Panc1 (cell line): ENCODE measurements at regions not wholly inside any gene's neighbourhood (a gene's known extent, or its start where the extent isn't known, plus 50 kb on each side); places are given as distances from the start of the nearest gene placed in this dataset.

Experiments
- ATAC-seq: fragments of 200-7000 bp; cut with Tn5 transposase; 2 replicates; pipeline ENCODE4 v1.9.1; 2020; ENCODE audit warnings: mild to moderate bottlenecking, moderate library complexity
- BruUV-seq: library from RNA; stranded (reverse); fragments of 400-500 nt; replicated peaks from 2 replicates; lab custom pipeline; 2021; lab: Mats Ljungman, UMichigan
- CTCF ChIA-PET: fragments of 300-600 bp; sonication (Branson Sonifier 250); formaldehyde crosslinking; loops from one replicate; lab custom pipeline; 2022; ENCODE audit warnings: antibody characterized with exemption; lab: Charles Lee
- POLR2A ChIA-PET: fragments of 300-600 bp; sonication (Branson Sonifier 250); formaldehyde crosslinking; loops from one replicate; lab custom pipeline; 2022; ENCODE audit warnings: antibody characterized with exemption; lab: Charles Lee
- DNase-seq: peaks from one replicate; pipeline ENCODE4 v3.0.0-alpha.2; 2010; ENCODE audit warnings: low read depth, low spot score
- H3K27ac ChIP-seq: 2 replicates; pipeline ENCODE4 v1.5.1; 2011; ENCODE audit warnings: mild to moderate bottlenecking, low read length, inconsistent platforms
- H3K27me3 ChIP-seq: fragments of 200-500 bp; sonication (Bioruptor generic); 2 replicates; pipeline ENCODE4 v1.6.0; 2014; ENCODE audit warnings: low read length, inconsistent platforms; ENCODE audit not compliant: control insufficient read depth, insufficient read depth
- H3K36me3 ChIP-seq: fragments of 200-500 bp; sonication (Bioruptor generic); 2 replicates; pipeline ENCODE4 v1.5.1; 2014; ENCODE audit warnings: inconsistent platforms, mild to moderate bottlenecking, low read length, moderate library complexity; ENCODE audit not compliant: control insufficient read depth, insufficient read depth
- H3K4me1 ChIP-seq: 2 replicates; pipeline ENCODE4 v1.5.1; 2011; ENCODE audit warnings: inconsistent platforms, mild to moderate bottlenecking, low read length, moderate library complexity; ENCODE audit not compliant: control insufficient read depth, insufficient read depth
- H3K4me3 ChIP-seq, 2 experiments: 2 replicates each; pipeline ENCODE4 v1.5.1; 2011 to 2012; ENCODE audit warnings: low read depth in 2 of 2, low read length in 2 of 2, mild to moderate bottlenecking in 2 of 2, inconsistent platforms in 1 of 2, moderate library complexity in 1 of 2
- H3K9me3 ChIP-seq: fragments of 200-500 bp; sonication (Bioruptor generic); 2 replicates; pipeline ENCODE4 v1.5.1; 2014; ENCODE audit warnings: low read depth, mild to moderate bottlenecking, inconsistent platforms, low read length, moderate library complexity; ENCODE audit not compliant: control insufficient read depth, insufficient read depth
- CTCF ChIP-seq: fragments of 450-650 bp; IDR thresholded peaks from 2 replicates; pipeline ENCODE4 v1.5.1; 2017; ENCODE audit warnings: mild to moderate bottlenecking
- POLR2AphosphoS5 ChIP-seq: IDR thresholded peaks from 2 replicates; pipeline ENCODE4 v1.6.1; 2012; ENCODE audit warnings: mild to moderate bottlenecking, low read depth, low read length, moderate library complexity
- REST ChIP-seq, 2 experiments: IDR thresholded peaks; 2 replicates each; pipeline ENCODE4 v1.6.1; 2011 to 2012; ENCODE audit warnings: low read depth in 2 of 2, control low read depth in 1 of 2, low read length in 1 of 2, mild to moderate bottlenecking in 1 of 2, moderate library complexity in 1 of 2; ENCODE audit not compliant: insufficient read depth in 1 of 2
- SIN3A ChIP-seq: IDR thresholded peaks from 2 replicates; pipeline ENCODE4 v1.6.1; 2012; ENCODE audit warnings: low read depth, mild to moderate bottlenecking, low read length, moderate library complexity, borderline replicate concordance; ENCODE audit not compliant: insufficient read depth
- TCF7L2 ChIP-seq: IDR thresholded peaks from 2 replicates; pipeline ENCODE4 v1.6.1; 2011; ENCODE audit warnings: mild to moderate bottlenecking, low read depth, low read length, inconsistent platforms
- in situ Hi-C: cut with HindIII; loops from 2 replicates; pipeline ENCODE4 v1.10.0; 2016; ENCODE audit warnings: low sequenced_read_pairs, low pct_unique_long_range_greater_than_20kb
- intact Hi-C: fragments of 100-400 bp; cut with micrococcal nuclease; formaldehyde crosslinking; loops from one replicate; pipeline ENCODE4 v1.10.0; 2022; ENCODE audit not compliant: unreplicated experiment

GRCh38 chr6:74871757-74872156 is 334.1 kb downstream of the COL12A1 start:
- no peak overlapping the region for H3K4me3 ChIP-seq
- intact Hi-C loops (no loop called here), in situ Hi-C loops (no loop called here)
- CTCF ChIA-PET: no interaction called here
- no peaks in the 10 kb centered on the region for H3K9me3 ChIP-seq
- ATAC-seq (no peak), DNase-seq (no peak)
- no peaks in the 10 kb centered on the region for H3K27me3 ChIP-seq
- TF ChIP-seq CTCF (no peak), TCF7L2 (no peak), POLR2AphosphoS5 (no peak), SIN3A (no peak), REST (IDR thresholded peaks at IDR 0.05; ENCODE audit: insufficient read depth in 1 of 2, low read depth in 2 of 2, low read length in 1 of 2) (no peak)
- POLR2A ChIA-PET: no interaction called here
- H3K36me3 ChIP-seq: no peaks in the 10 kb centered on the region
- H3K27ac ChIP-seq: no peak overlapping the region
- no peaks in the 10 kb centered on the region for H3K4me1 ChIP-seq
- no TSS peak for BruUV-seq

GRCh38 chr6:74870403-74870802 is 335.4 kb downstream of the COL12A1 start:
- Histone ChIP-seq H3K27me3 (no peaks in the 10 kb centered on the region), H3K36me3 (no peaks in the 10 kb centered on the region), H3K9me3 (no peaks in the 10 kb centered on the region), H3K4me1 (no peaks in the 10 kb centered on the region), H3K27ac (no peak overlapping the region), H3K4me3 (no peak overlapping the region)
- ChIA-PET CTCF (interaction anchor here (0.5 to 0.6 kb wide), 4 partner anchors 80 to 923 kb away, joined by 3 to 8 read pairs (median 4); no protein-coding TSS in a partner anchor), POLR2A (no interaction called here)
- TF ChIP-seq REST (IDR thresholded peaks at IDR 0.05; ENCODE audit: insufficient read depth in 1 of 2, low read depth in 2 of 2, low read length in 1 of 2) (no peak), SIN3A (no peak), CTCF (no peak), TCF7L2 (no peak), POLR2AphosphoS5 (no peak)
- ATAC-seq (no peak), DNase-seq (no peak)
- intact Hi-C loops: no loop called here
- in situ Hi-C loops: no loop called here
- BruUV-seq: no TSS peak
